Panc1 (cell line): ENCODE measurements at regions not wholly inside any gene's neighbourhood (a gene's known extent, or its start where the extent isn't known, plus 50 kb on each side); places are given as distances from the start of the nearest gene placed in this dataset.

Source experiments
- ATAC-seq: fragments of 200-7000 bp; cut with Tn5 transposase; 2 replicates; pipeline ENCODE4 v1.9.1; 2020; ENCODE audit warnings: mild to moderate bottlenecking, moderate library complexity
- BruUV-seq: library from RNA; stranded (reverse); fragments of 400-500 nt; replicated peaks from 2 replicates; lab custom pipeline; 2021; lab: Mats Ljungman, UMichigan
- CTCF ChIA-PET: fragments of 300-600 bp; sonication (Branson Sonifier 250); formaldehyde crosslinking; loops from one replicate; lab custom pipeline; 2022; ENCODE audit warnings: antibody characterized with exemption; lab: Charles Lee
- POLR2A ChIA-PET: fragments of 300-600 bp; sonication (Branson Sonifier 250); formaldehyde crosslinking; loops from one replicate; lab custom pipeline; 2022; ENCODE audit warnings: antibody characterized with exemption; lab: Charles Lee
- DNase-seq: peaks from one replicate; pipeline ENCODE4 v3.0.0-alpha.2; 2010; ENCODE audit warnings: low read depth, low spot score
- H3K27ac ChIP-seq: 2 replicates; pipeline ENCODE4 v1.5.1; 2011; ENCODE audit warnings: mild to moderate bottlenecking, low read length, inconsistent platforms
- H3K27me3 ChIP-seq: fragments of 200-500 bp; sonication (Bioruptor generic); 2 replicates; pipeline ENCODE4 v1.6.0; 2014; ENCODE audit warnings: low read length, inconsistent platforms; ENCODE audit not compliant: control insufficient read depth, insufficient read depth
- H3K36me3 ChIP-seq: fragments of 200-500 bp; sonication (Bioruptor generic); 2 replicates; pipeline ENCODE4 v1.5.1; 2014; ENCODE audit warnings: inconsistent platforms, mild to moderate bottlenecking, low read length, moderate library complexity; ENCODE audit not compliant: control insufficient read depth, insufficient read depth
- H3K4me1 ChIP-seq: 2 replicates; pipeline ENCODE4 v1.5.1; 2011; ENCODE audit warnings: inconsistent platforms, mild to moderate bottlenecking, low read length, moderate library complexity; ENCODE audit not compliant: control insufficient read depth, insufficient read depth
- H3K4me3 ChIP-seq, 2 experiments: 2 replicates each; pipeline ENCODE4 v1.5.1; 2011 to 2012; ENCODE audit warnings: low read depth in 2 of 2, low read length in 2 of 2, mild to moderate bottlenecking in 2 of 2, inconsistent platforms in 1 of 2, moderate library complexity in 1 of 2
- H3K9me3 ChIP-seq: fragments of 200-500 bp; sonication (Bioruptor generic); 2 replicates; pipeline ENCODE4 v1.5.1; 2014; ENCODE audit warnings: low read depth, mild to moderate bottlenecking, inconsistent platforms, low read length, moderate library complexity; ENCODE audit not compliant: control insufficient read depth, insufficient read depth
- POLR2AphosphoS5 ChIP-seq: IDR thresholded peaks from 2 replicates; pipeline ENCODE4 v1.6.1; 2012; ENCODE audit warnings: mild to moderate bottlenecking, low read depth, low read length, moderate library complexity
- SIN3A ChIP-seq: IDR thresholded peaks from 2 replicates; pipeline ENCODE4 v1.6.1; 2012; ENCODE audit warnings: low read depth, mild to moderate bottlenecking, low read length, moderate library complexity, borderline replicate concordance; ENCODE audit not compliant: insufficient read depth
- TCF7L2 ChIP-seq: IDR thresholded peaks from 2 replicates; pipeline ENCODE4 v1.6.1; 2011; ENCODE audit warnings: mild to moderate bottlenecking, low read depth, low read length, inconsistent platforms
- in situ Hi-C: cut with HindIII; loops from 2 replicates; pipeline ENCODE4 v1.10.0; 2016; ENCODE audit warnings: low sequenced_read_pairs, low pct_unique_long_range_greater_than_20kb
- intact Hi-C: fragments of 100-400 bp; cut with micrococcal nuclease; formaldehyde crosslinking; loops from one replicate; pipeline ENCODE4 v1.10.0; 2022; ENCODE audit not compliant: unreplicated experiment
- TF ChIP-seq, protein P1 (sequence below), 2 experiments: IDR thresholded peaks; 2 replicates each; pipeline ENCODE4 v1.6.1; 2011 to 2012; ENCODE audit warnings: low read depth in 2 of 2, control low read depth in 1 of 2, low read length in 1 of 2, mild to moderate bottlenecking in 1 of 2, moderate library complexity in 1 of 2; ENCODE audit not compliant: insufficient read depth in 1 of 2
- TF ChIP-seq, protein P2 (sequence below): fragments of 450-650 bp; IDR thresholded peaks from 2 replicates; pipeline ENCODE4 v1.5.1; 2017; ENCODE audit warnings: mild to moderate bottlenecking

DNA sequence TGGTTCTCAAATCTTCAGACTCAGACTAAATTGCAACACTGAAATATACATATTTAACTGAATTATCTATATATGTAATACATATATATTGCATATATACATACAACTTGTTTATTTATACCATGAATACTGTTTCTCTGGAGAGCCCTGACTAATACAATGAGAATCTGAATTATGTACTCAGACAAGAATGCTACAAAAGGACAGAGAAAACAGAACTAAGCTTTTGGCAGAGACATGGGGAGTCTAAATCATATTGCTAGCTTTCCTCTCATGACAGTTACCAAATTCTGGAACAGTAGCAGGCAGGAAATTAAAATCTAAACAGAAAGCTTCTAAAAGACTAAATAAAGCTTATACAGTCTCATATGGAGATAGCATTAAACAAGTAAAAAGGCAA lies 142.4 kb upstream of the KCNMB2 start:
- H3K4me1 ChIP-seq: no peaks in the 10 kb centered on the region
- CTCF ChIA-PET: no interaction called here
- ATAC-seq (0 out of 2 replicates have a peak, but pooled peaks have one; percentile 60), DNase-seq (no peak)
- POLR2A ChIA-PET: no interaction called here
- peaks cover 4% of the 10 kb centered on the region; the same call in 1 of the 2 replicates for H3K9me3 ChIP-seq
- BruUV-seq: no TSS peak
- H3K4me3 ChIP-seq: no peak overlapping the region
- TF ChIP-seq SIN3A (no peak), TCF7L2 (no peak), POLR2AphosphoS5 (no peak)
- TF ChIP-seq, protein P1, sequence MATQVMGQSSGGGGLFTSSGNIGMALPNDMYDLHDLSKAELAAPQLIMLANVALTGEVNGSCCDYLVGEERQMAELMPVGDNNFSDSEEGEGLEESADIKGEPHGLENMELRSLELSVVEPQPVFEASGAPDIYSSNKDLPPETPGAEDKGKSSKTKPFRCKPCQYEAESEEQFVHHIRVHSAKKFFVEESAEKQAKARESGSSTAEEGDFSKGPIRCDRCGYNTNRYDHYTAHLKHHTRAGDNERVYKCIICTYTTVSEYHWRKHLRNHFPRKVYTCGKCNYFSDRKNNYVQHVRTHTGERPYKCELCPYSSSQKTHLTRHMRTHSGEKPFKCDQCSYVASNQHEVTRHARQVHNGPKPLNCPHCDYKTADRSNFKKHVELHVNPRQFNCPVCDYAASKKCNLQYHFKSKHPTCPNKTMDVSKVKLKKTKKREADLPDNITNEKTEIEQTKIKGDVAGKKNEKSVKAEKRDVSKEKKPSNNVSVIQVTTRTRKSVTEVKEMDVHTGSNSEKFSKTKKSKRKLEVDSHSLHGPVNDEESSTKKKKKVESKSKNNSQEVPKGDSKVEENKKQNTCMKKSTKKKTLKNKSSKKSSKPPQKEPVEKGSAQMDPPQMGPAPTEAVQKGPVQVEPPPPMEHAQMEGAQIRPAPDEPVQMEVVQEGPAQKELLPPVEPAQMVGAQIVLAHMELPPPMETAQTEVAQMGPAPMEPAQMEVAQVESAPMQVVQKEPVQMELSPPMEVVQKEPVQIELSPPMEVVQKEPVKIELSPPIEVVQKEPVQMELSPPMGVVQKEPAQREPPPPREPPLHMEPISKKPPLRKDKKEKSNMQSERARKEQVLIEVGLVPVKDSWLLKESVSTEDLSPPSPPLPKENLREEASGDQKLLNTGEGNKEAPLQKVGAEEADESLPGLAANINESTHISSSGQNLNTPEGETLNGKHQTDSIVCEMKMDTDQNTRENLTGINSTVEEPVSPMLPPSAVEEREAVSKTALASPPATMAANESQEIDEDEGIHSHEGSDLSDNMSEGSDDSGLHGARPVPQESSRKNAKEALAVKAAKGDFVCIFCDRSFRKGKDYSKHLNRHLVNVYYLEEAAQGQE (IDR thresholded peaks at IDR 0.05; ENCODE audit: insufficient read depth in 1 of 2, low read depth in 2 of 2, low read length in 1 of 2): no peak
- TF ChIP-seq, protein P2, sequence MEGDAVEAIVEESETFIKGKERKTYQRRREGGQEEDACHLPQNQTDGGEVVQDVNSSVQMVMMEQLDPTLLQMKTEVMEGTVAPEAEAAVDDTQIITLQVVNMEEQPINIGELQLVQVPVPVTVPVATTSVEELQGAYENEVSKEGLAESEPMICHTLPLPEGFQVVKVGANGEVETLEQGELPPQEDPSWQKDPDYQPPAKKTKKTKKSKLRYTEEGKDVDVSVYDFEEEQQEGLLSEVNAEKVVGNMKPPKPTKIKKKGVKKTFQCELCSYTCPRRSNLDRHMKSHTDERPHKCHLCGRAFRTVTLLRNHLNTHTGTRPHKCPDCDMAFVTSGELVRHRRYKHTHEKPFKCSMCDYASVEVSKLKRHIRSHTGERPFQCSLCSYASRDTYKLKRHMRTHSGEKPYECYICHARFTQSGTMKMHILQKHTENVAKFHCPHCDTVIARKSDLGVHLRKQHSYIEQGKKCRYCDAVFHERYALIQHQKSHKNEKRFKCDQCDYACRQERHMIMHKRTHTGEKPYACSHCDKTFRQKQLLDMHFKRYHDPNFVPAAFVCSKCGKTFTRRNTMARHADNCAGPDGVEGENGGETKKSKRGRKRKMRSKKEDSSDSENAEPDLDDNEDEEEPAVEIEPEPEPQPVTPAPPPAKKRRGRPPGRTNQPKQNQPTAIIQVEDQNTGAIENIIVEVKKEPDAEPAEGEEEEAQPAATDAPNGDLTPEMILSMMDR: no peak
- H3K36me3 ChIP-seq: no peaks in the 10 kb centered on the region
- H3K27me3 ChIP-seq: no peaks in the 10 kb centered on the region
- no peak overlapping the region for H3K27ac ChIP-seq
- in situ Hi-C loops: no loop called here
- intact Hi-C loops: no loop called here

DNA sequence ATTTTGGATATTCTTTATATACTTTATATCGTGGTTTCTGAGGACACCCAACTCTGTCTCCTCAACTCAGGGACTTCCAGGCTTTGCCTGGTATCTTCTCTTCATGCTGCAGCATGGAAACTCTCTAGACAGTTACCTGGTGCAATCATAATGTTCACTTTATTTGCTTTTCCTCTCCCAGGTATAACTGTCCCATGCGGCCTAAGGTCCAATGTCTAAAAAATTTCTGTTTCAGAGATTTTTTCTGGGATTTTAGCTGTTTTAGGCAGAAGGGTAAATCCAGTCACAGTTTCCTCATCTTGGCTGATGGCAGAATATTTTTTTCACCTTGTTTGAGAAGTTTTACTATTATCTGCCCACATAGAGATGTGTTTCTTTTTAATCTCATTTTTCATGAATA lies 139.9 kb upstream of the KCNMB2 start:
- POLR2A ChIA-PET: no interaction called here

More for the DNA sequence above, 139.9 kb upstream of the KCNMB2 start:
- in situ Hi-C loops (no loop called here), intact Hi-C loops (no loop called here)
- TF ChIP-seq TCF7L2 (no peak), POLR2AphosphoS5 (no peak), SIN3A (no peak)
- TF ChIP-seq, protein P1 (IDR thresholded peaks at IDR 0.05; ENCODE audit: insufficient read depth in 1 of 2, low read depth in 2 of 2, low read length in 1 of 2): no peak
- TF ChIP-seq, protein P2: no peak
- DNase-seq: no peak
- ATAC-seq: no peak
- no peaks in the 10 kb centered on the region for H3K27me3 ChIP-seq
- CTCF ChIA-PET: no interaction called here
- peaks cover 7% of the 10 kb centered on the region; the same call in 1 of the 2 replicates for H3K9me3 ChIP-seq
- no peak overlapping the region for H3K27ac ChIP-seq
- BruUV-seq: no TSS peak
- no peak overlapping the region for H3K4me3 ChIP-seq
- no peaks in the 10 kb centered on the region for H3K4me1 ChIP-seq
- H3K36me3 ChIP-seq: no peaks in the 10 kb centered on the region
